ENCODE measurements at regions not wholly inside any gene's neighbourhood (a gene's known extent, or its start where the extent isn't known, plus 50 kb on each side); places are given as distances from the start of the nearest gene placed in this dataset.
A peak's percentile ranks its signal among the peaks of the same experiment; 100 is the strongest.

DNA sequence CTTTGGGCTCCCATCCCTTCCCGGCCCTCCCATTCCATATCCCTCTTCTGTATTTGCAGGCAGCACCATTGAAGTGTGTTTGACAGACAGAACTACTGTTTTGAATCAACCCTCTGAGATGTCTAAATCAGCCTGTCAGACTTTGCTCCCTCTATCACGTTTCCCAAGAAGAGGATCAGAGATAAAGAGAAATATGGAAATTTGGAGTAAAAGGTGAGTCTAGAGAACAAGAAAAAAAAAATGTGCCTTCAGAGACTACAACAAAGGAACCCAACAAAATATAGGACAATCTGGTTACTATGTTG, 133.4 kb upstream of the NCK2 start:
- no peak overlapping the region for H3K27ac ChIP-seq (ENCODE audit: insufficient read depth in 1 of 2, low read depth in 1 of 2, low read length in 2 of 2, poor library complexity in 1 of 2, severe bottlenecking in 2 of 2)
- ChIA-PET POLR2A (no interaction called here), CTCF (no interaction called here)
- peaks cover 0 to 2% (median 0%) of the 10 kb centered on the region in 5 experiments for H3K27me3 ChIP-seq (replicated peaks in 2 of 5; ENCODE audit: control insufficient read depth in 4 of 5, insufficient read depth in 5 of 5, low read length in 4 of 5)
- no peak overlapping the region for H3K4me3 ChIP-seq (ENCODE audit: control insufficient read depth in 1 of 7, extremely low read depth in 1 of 7, insufficient read depth in 4 of 7, low read depth in 2 of 7, low read length in 6 of 7)
- H3K4me1 ChIP-seq (ENCODE audit: control extremely low read depth in 1 of 4, control insufficient read depth in 4 of 4, insufficient read depth in 4 of 4, low read length in 3 of 4): no peaks in the 10 kb centered on the region
- H3K9me3 ChIP-seq (ENCODE audit: control extremely low read depth in 1 of 5, control insufficient read depth in 4 of 5, insufficient read depth in 2 of 5, low read depth in 1 of 5, low read length in 4 of 5): no peaks in the 10 kb centered on the region
- no peaks in the 10 kb centered on the region for H3K36me3 ChIP-seq (ENCODE audit: control insufficient read depth in 4 of 4, insufficient read depth in 4 of 4, low read length in 3 of 4)
- DNase-seq: no peak
- WGBS (ENCODE audit: insufficient coverage): no CpG with 5 or more reads among the region's 2 CpGs

DNA sequence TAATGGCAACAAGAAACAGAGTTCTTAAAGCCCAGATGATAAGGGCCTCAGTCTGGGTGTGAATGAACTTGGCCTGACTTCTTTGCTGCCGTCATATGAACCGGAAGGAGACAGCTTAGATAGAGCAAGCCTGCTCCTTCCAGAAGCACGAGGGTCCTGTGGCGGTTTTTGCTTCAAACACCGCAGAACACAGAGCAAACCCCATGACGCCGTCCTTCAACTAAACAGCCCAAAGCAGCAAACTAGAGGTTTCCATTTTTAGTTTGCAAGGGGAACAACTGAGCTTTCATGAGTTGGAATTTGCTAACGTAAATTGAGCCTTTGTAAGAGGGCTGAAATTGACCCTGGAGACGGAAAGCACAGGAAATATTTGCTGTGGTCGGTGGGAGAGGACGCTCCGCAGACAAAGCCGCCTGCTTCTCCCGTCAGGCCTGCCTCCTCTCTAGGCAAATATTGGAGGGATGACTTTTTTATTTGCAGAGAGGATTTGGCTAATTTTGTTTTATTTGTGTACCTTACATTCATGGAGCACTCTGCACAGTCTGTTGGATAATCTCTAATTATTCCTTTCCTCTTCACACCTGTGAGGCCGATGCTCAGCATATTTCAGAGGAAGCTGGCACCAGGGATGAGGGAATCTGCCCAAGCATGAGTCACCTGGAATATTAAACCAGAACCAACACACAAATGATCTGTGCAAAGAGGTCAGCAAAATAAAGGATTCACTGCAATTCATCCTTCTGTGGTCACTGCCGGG, 134.0 kb upstream of the NCK2 start:
- Histone ChIP-seq H3K27me3 (replicated peaks in 2 of 5; ENCODE audit: control insufficient read depth in 4 of 5, insufficient read depth in 5 of 5, low read length in 4 of 5) (peaks cover 0 to 2% (median 0%) of the 10 kb centered on the region in 5 experiments), H3K36me3 (ENCODE audit: control insufficient read depth in 4 of 4, insufficient read depth in 4 of 4, low read length in 3 of 4) (no peaks in the 10 kb centered on the region), H3K4me3 (ENCODE audit: control insufficient read depth in 1 of 7, extremely low read depth in 1 of 7, insufficient read depth in 4 of 7, low read depth in 2 of 7, low read length in 6 of 7) (no peak overlapping the region), H3K4me1 (ENCODE audit: control extremely low read depth in 1 of 4, control insufficient read depth in 4 of 4, insufficient read depth in 4 of 4, low read length in 3 of 4) (no peaks in the 10 kb centered on the region), H3K9me3 (ENCODE audit: control extremely low read depth in 1 of 5, control insufficient read depth in 4 of 5, insufficient read depth in 2 of 5, low read depth in 1 of 5, low read length in 4 of 5) (no peaks in the 10 kb centered on the region), H3K27ac (ENCODE audit: insufficient read depth in 1 of 2, low read depth in 1 of 2, low read length in 2 of 2, poor library complexity in 1 of 2, severe bottlenecking in 2 of 2) (no peak overlapping the region)
- 95% methylated on average over 10 of the region's 16 CpGs for WGBS (ENCODE audit: insufficient coverage)
- CTCF ChIA-PET: no interaction called here
- POLR2A ChIA-PET: no interaction called here
- DNase-seq: no peak

DNA sequence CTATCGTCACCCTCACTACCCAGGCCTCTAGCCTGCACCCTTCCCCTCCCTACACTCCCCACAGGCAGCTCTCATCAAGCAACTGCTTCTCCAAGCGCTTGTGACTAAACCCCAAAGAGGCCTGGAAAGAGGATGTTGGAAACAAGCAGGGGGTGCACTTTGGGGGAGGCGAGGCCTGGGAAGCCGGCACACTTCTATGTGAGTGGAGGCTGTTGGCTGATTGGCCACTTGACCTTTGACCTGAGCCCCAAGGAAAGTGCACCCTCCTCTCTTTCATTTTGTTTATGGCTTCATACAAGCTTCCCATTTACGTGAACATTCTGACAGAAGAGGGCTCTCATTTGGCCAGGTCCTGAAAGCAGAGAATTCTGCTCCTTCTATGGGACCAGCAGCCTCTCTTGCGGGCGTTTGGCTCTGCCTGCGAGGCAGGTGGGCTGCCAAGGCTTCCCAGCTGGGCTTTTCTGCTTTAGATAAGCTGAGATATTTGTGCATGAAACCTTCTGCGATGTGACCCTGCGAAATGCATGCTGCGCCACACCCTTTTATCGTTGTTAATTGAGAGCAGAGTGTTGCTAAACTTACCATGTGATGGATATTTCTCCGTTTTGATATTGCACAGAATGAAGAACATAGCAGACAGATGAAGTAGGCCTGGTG, 134.8 kb upstream of the NCK2 start:
- 100% methylated on average over 11 of the region's 13 CpGs for WGBS (ENCODE audit: insufficient coverage)
- CTCF ChIA-PET: no interaction called here

GRCh38 chr2:105607920-105608504, 136.7 kb upstream of the NCK2 start:
- H3K36me3 ChIP-seq (ENCODE audit: control insufficient read depth in 4 of 4, insufficient read depth in 4 of 4, low read length in 3 of 4): no peaks in the 10 kb centered on the region
- ChIA-PET CTCF (interaction anchor here (0.6 kb wide), 1 partner anchor 12 kb away, joined by 3 read pairs; no protein-coding TSS in a partner anchor), POLR2A (no interaction called here)
- H3K4me1 ChIP-seq (ENCODE audit: control extremely low read depth in 1 of 4, control insufficient read depth in 4 of 4, insufficient read depth in 4 of 4, low read length in 3 of 4): no peaks in the 10 kb centered on the region
- H3K4me3 ChIP-seq (ENCODE audit: control insufficient read depth in 1 of 7, extremely low read depth in 1 of 7, insufficient read depth in 4 of 7, low read depth in 2 of 7, low read length in 6 of 7): no peak overlapping the region
- H3K9me3 ChIP-seq (ENCODE audit: control extremely low read depth in 1 of 5, control insufficient read depth in 4 of 5, insufficient read depth in 2 of 5, low read depth in 1 of 5, low read length in 4 of 5): no peaks in the 10 kb centered on the region
- 95% methylated on average over 4 of the region's 4 CpGs for WGBS (ENCODE audit: insufficient coverage)
- no peak for DNase-seq
- H3K27ac ChIP-seq (ENCODE audit: insufficient read depth in 1 of 2, low read depth in 1 of 2, low read length in 2 of 2, poor library complexity in 1 of 2, severe bottlenecking in 2 of 2): no peak overlapping the region
- H3K27me3 ChIP-seq (replicated peaks in 2 of 5; ENCODE audit: control insufficient read depth in 4 of 5, insufficient read depth in 5 of 5, low read length in 4 of 5): no peaks in the 10 kb centered on the region

More for the DNA sequence above, 134.8 kb upstream of the NCK2 start:
- POLR2A ChIA-PET: no interaction called here
- no peak overlapping the region for H3K27ac ChIP-seq (ENCODE audit: insufficient read depth in 1 of 2, low read depth in 1 of 2, low read length in 2 of 2, poor library complexity in 1 of 2, severe bottlenecking in 2 of 2)
- no peak overlapping the region for H3K4me3 ChIP-seq (ENCODE audit: control insufficient read depth in 1 of 7, extremely low read depth in 1 of 7, insufficient read depth in 4 of 7, low read depth in 2 of 7, low read length in 6 of 7)
- no peak for DNase-seq
- no peaks in the 10 kb centered on the region for H3K36me3 ChIP-seq (ENCODE audit: control insufficient read depth in 4 of 4, insufficient read depth in 4 of 4, low read length in 3 of 4)
- no peaks in the 10 kb centered on the region for H3K9me3 ChIP-seq (ENCODE audit: control extremely low read depth in 1 of 5, control insufficient read depth in 4 of 5, insufficient read depth in 2 of 5, low read depth in 1 of 5, low read length in 4 of 5)
- H3K27me3 ChIP-seq (replicated peaks in 2 of 5; ENCODE audit: control insufficient read depth in 4 of 5, insufficient read depth in 5 of 5, low read length in 4 of 5): no peaks in the 10 kb centered on the region
- no peaks in the 10 kb centered on the region for H3K4me1 ChIP-seq (ENCODE audit: control extremely low read depth in 1 of 4, control insufficient read depth in 4 of 4, insufficient read depth in 4 of 4, low read length in 3 of 4)

DNA sequence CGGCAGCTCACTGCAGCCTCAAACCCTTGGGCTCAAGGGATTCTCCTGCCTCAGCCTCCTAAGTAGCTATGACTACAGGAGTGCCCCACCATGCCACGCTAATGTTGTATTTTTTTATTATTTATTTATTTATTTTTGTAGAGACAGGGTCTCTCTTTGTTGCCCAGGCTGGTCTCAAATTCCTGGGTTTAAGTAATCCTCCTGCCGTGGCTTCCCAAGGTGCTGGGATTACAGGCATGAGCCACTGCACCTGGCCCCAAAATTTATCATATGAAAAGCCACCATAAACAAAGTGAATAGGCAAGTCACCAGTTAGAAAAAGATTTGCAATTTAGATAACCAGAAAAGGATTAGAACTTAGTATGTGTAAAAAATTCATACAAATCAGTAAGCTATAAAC, 138.6 kb upstream of the NCK2 start:
- DNase-seq: no peak
- H3K9me3 ChIP-seq (ENCODE audit: control extremely low read depth in 1 of 5, control insufficient read depth in 4 of 5, insufficient read depth in 2 of 5, low read depth in 1 of 5, low read length in 4 of 5): no peaks in the 10 kb centered on the region
- ChIA-PET CTCF (interaction anchor here (0.6 kb wide), 1 partner anchor 84 kb away, joined by 3 read pairs; no protein-coding TSS in a partner anchor), POLR2A (interaction anchor here (0.6 kb wide), 1 partner anchor 911 kb away, joined by 3 read pairs; no protein-coding TSS in a partner anchor)
- no peaks in the 10 kb centered on the region for H3K36me3 ChIP-seq (ENCODE audit: control insufficient read depth in 4 of 4, insufficient read depth in 4 of 4, low read length in 3 of 4)
- 100% methylated on average over 1 of the region's 3 CpGs for WGBS (ENCODE audit: insufficient coverage)
- H3K27ac ChIP-seq (ENCODE audit: insufficient read depth in 1 of 2, low read depth in 1 of 2, low read length in 2 of 2, poor library complexity in 1 of 2, severe bottlenecking in 2 of 2): no peak overlapping the region
- no peaks in the 10 kb centered on the region for H3K4me1 ChIP-seq (ENCODE audit: control extremely low read depth in 1 of 4, control insufficient read depth in 4 of 4, insufficient read depth in 4 of 4, low read length in 3 of 4)
- H3K27me3 ChIP-seq (replicated peaks in 2 of 5; ENCODE audit: control insufficient read depth in 4 of 5, insufficient read depth in 5 of 5, low read length in 4 of 5): no peaks in the 10 kb centered on the region
- H3K4me3 ChIP-seq (ENCODE audit: control insufficient read depth in 1 of 7, extremely low read depth in 1 of 7, insufficient read depth in 4 of 7, low read depth in 2 of 7, low read length in 6 of 7): no peak overlapping the region

- H3K27ac ChIP-seq (ENCODE audit: insufficient read depth in 1 of 2, low read depth in 1 of 2, low read length in 2 of 2, poor library complexity in 1 of 2, severe bottlenecking in 2 of 2): no peak overlapping the region
Measured at GRCh38 chr2:105604938-105605337, 139.8 kb upstream of the NCK2 start.

More at GRCh38 chr2:105604938-105605337, 139.8 kb upstream of the NCK2 start:
- DNase-seq: peak in 1 of 3 donors; percentile 6
- Histone ChIP-seq H3K9me3 (ENCODE audit: control extremely low read depth in 1 of 5, control insufficient read depth in 4 of 5, insufficient read depth in 2 of 5, low read depth in 1 of 5, low read length in 4 of 5) (no peaks in the 10 kb centered on the region), H3K36me3 (ENCODE audit: control insufficient read depth in 4 of 4, insufficient read depth in 4 of 4, low read length in 3 of 4) (no peaks in the 10 kb centered on the region), H3K4me3 (ENCODE audit: control insufficient read depth in 1 of 7, extremely low read depth in 1 of 7, insufficient read depth in 4 of 7, low read depth in 2 of 7, low read length in 6 of 7) (no peak overlapping the region), H3K4me1 (ENCODE audit: control extremely low read depth in 1 of 4, control insufficient read depth in 4 of 4, insufficient read depth in 4 of 4, low read length in 3 of 4) (no peaks in the 10 kb centered on the region), H3K27me3 (replicated peaks in 2 of 5; ENCODE audit: control insufficient read depth in 4 of 5, insufficient read depth in 5 of 5, low read length in 4 of 5) (no peaks in the 10 kb centered on the region)
- CTCF ChIA-PET: no interaction called here
- POLR2A ChIA-PET: no interaction called here
- 92% methylated on average over 1 of the region's 3 CpGs for WGBS (ENCODE audit: insufficient coverage)

Data from common myeloid progenitor, CD34-positive (primary cell).